Keratinocyte (primary cell): ENCODE measurements at regions not wholly inside any gene's neighbourhood (a gene's known extent, or its start where the extent isn't known, plus 50 kb on each side); places are given as distances from the start of the nearest gene placed in this dataset.
"Not testable (repeated sequence)": the region's sequence is repeated elsewhere in the genome, so short reads cannot be mapped to it uniquely, and the experiment has no call there.

Experiments used
- DNase-seq: peaks from one replicate; pipeline ENCODE4 v3.0.0-alpha.2; 2011; ENCODE audit warnings: low read depth, missing footprints, low spot score
- FAIRE-seq: peaks from 2 replicates; lab custom pipeline; 2011; peaks lifted over from hg19 to GRCh38; lab: Jason Lieb, UNC
- H2AFZ ChIP-seq: 2 replicates; pipeline ENCODE4 v1.6.0; 2012; ENCODE audit warnings: low read length, control low read depth, inconsistent platforms; ENCODE audit not compliant: control insufficient read depth
- H3K27ac ChIP-seq: 2 replicates; pipeline ENCODE4 v1.5.1; 2011; ENCODE audit warnings: low read length; ENCODE audit not compliant: control insufficient read depth, insufficient read depth
- H3K27me3 ChIP-seq: 3 replicates; pipeline ENCODE4 v1.6.0; 2011; ENCODE audit warnings: low read length; ENCODE audit not compliant: control insufficient read depth, insufficient read depth; ENCODE audit errors: extremely low read depth
- H3K36me3 ChIP-seq, 2 experiments: 2 replicates in 1 of 2; 3 replicates in 1 of 2; pipeline ENCODE4 v1.5.1; 2011; ENCODE audit warnings: low read length in 2 of 2, mild to moderate bottlenecking in 1 of 2; ENCODE audit not compliant: control insufficient read depth in 2 of 2, insufficient read depth in 2 of 2; ENCODE audit errors: extremely low read depth in 1 of 2
- H3K4me1 ChIP-seq: 3 replicates; pipeline ENCODE4 v1.5.1; 2011; ENCODE audit warnings: low read length; ENCODE audit not compliant: control insufficient read depth, insufficient read depth; ENCODE audit errors: extremely low read depth
- H3K4me2 ChIP-seq: 3 replicates; pipeline ENCODE4 v1.6.0; 2011; ENCODE audit warnings: low read depth, low read length; ENCODE audit not compliant: control insufficient read depth, insufficient read depth; ENCODE audit errors: extremely low read depth
- H3K4me3 ChIP-seq, 3 experiments: fragments of 200-600 bp in 1 of 3; sonication (generic) in 1 of 3; 2 replicates in 2 of 3; 3 replicates in 1 of 3; pipeline ENCODE4 v1.5.1; 2011 to 2016; ENCODE audit warnings: low read length in 3 of 3, mild to moderate bottlenecking in 3 of 3, control low read depth in 2 of 3, inconsistent platforms in 1 of 3, low read depth in 1 of 3, mixed read lengths in 1 of 3, mixed run types in 1 of 3, moderate library complexity in 1 of 3; ENCODE audit not compliant: control insufficient read depth in 2 of 3, insufficient read depth in 2 of 3; ENCODE audit errors: extremely low read depth in 1 of 3
- H3K79me2 ChIP-seq: 2 replicates; pipeline ENCODE4 v1.6.0; 2012; ENCODE audit warnings: low read length; ENCODE audit not compliant: control insufficient read depth, insufficient read depth
- H3K9ac ChIP-seq: 3 replicates; pipeline ENCODE4 v1.6.0; 2011; ENCODE audit warnings: low read length; ENCODE audit not compliant: control insufficient read depth, insufficient read depth; ENCODE audit errors: extremely low read depth
- H3K9me1 ChIP-seq: 3 replicates; pipeline ENCODE4 v1.6.0; 2011; ENCODE audit warnings: low read length; ENCODE audit not compliant: control insufficient read depth, insufficient read depth; ENCODE audit errors: extremely low read depth
- H3K9me3 ChIP-seq: 2 replicates; pipeline ENCODE4 v1.5.1; 2012; ENCODE audit warnings: low read depth, low read length; ENCODE audit not compliant: control insufficient read depth
- H4K20me1 ChIP-seq: 3 replicates; pipeline ENCODE4 v1.6.0; 2011; ENCODE audit warnings: low read length; ENCODE audit not compliant: control insufficient read depth, insufficient read depth; ENCODE audit errors: extremely low read depth
- CTCF ChIP-seq, 3 experiments: IDR thresholded peaks in 1 of 3; conservative IDR thresholded peaks in 1 of 3; optimal IDR thresholded peaks in 1 of 3; 2 replicates in 2 of 3; 3 replicates in 1 of 3; pipeline versions ENCODE3 to v1.5.1; 2011; ENCODE audit warnings: low read length in 3 of 3, mild to moderate bottlenecking in 3 of 3, moderate library complexity in 2 of 3, control low read depth in 1 of 3, inconsistent platforms in 1 of 3; ENCODE audit not compliant: insufficient read depth in 2 of 3; ENCODE audit errors: extremely low read depth in 1 of 3
- EZH2 ChIP-seq: IDR thresholded peaks from one replicate; pipeline ENCODE4 v1.6.1; 2012; ENCODE audit warnings: inconsistent platforms, mild to moderate bottlenecking, low read length, moderate library complexity
- dilution Hi-C: fragments of 300-500 bp; cut with MboI; formaldehyde crosslinking; loops from one replicate; pipeline ENCODE4 v1.7.0; 2020; ENCODE audit warnings: low sequenced_read_pairs; ENCODE audit not compliant: extremely low pct_ligation_motif_present
- small RNA-seq, 3 experiments: library from RNA; depleted of rRNA; stranded (forward); fragments of <200 nt; gene quantifications; one replicate each; pipeline ENCODE3, GENCODE V24; 2012; ENCODE audit warnings: low read depth in 3 of 3, low replicate concordance in 1 of 3; ENCODE audit not compliant: insufficient read length in 3 of 3

- TF ChIP-seq CTCF (optimal IDR thresholded peaks at IDR 0.05 in 1 of 3, IDR thresholded peaks at IDR 0.05 in 1 of 3, conservative IDR thresholded peaks at IDR 0.05 in 1 of 3; ENCODE audit: extremely low read depth in 1 of 3, insufficient read depth in 2 of 3, low read length in 3 of 3): no peak
- no peak for TF ChIP-seq EZH2
- H3K27me3 ChIP-seq: no peaks in the 10 kb centered on the region
- no peak overlapping the region for H3K4me3 ChIP-seq
- no peaks in the 10 kb centered on the region for H3K79me2 ChIP-seq
- DNase-seq: no peak
- no peaks in the 10 kb centered on the region for H3K36me3 ChIP-seq
- H3K9me3 ChIP-seq: no peaks in the 10 kb centered on the region
- H3K9me1 ChIP-seq: no peaks in the 10 kb centered on the region
- no peaks in the 10 kb centered on the region for H4K20me1 ChIP-seq
- no peak overlapping the region for H2AFZ ChIP-seq
- no peak overlapping the region for H3K9ac ChIP-seq
- H3K4me1 ChIP-seq: no peaks in the 10 kb centered on the region
- dilution Hi-C loops: no loop called here
- H3K4me2 ChIP-seq: no peak overlapping the region
- H3K27ac ChIP-seq: no peak overlapping the region
- no peak for FAIRE-seq
Observed at GRCh38 chr4:177256950-177257349, 52.7 kb upstream of the NEIL3 start.

GRCh38 chr4:177259466-177259865 lies 50.2 kb upstream of the NEIL3 start:
- H2AFZ ChIP-seq, H3K36me3 ChIP-seq, H3K4me3 ChIP-seq, H3K4me1 ChIP-seq, H3K9me3 ChIP-seq, H3K9me1 ChIP-seq, H3K27ac ChIP-seq, H3K4me2 ChIP-seq, H3K9ac ChIP-seq, DNase-seq, H3K27me3 ChIP-seq, H3K79me2 ChIP-seq, H4K20me1 ChIP-seq, dilution Hi-C loops, FAIRE-seq: not testable (repeated sequence)

Small RNA genes lying in the stretch of these regions (small RNA-seq; reads per million reads assigned to genes)
- 0 reads per million in 3 experiments for gene RN7SKP136
